GM18519 (cell line): ENCODE measurements at regions not wholly inside any gene's neighbourhood (a gene's known extent, or its start where the extent isn't known, plus 50 kb on each side); places are given as distances from the start of the nearest gene placed in this dataset.
"Not testable (repeated sequence)": the region's sequence is repeated elsewhere in the genome, so short reads cannot be mapped to it uniquely, and the experiment has no call there.

Source experiments
- ATAC-seq: cut with Tn5 transposase; IDR thresholded peaks from one replicate; pipeline ENCODE4 v1.9.1; 2021; ENCODE audit warnings: mild to moderate bottlenecking, moderate library complexity; ENCODE audit not compliant: unreplicated experiment, low FRiP score

DNA sequence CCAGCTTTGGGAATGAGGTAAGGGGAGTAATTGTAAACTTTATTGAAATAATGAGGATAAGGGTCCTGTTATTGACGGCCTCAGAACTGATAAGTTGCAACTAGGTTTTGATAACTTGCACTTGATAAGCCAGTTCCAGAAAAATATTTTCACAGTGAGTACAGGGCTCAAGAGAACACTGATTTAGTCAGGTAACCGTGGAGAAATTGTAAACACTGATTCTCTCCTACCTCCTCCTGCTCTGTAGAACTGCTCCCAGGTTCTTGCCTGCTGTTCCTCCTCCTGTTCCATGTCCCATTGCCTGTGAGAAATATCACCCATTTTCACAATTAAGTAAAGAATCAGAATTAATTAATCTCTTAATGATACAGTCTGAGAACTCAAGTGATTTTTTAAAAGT, 55.0 kb upstream of the CXXC4 start:
- no peak for ATAC-seq

DNA sequence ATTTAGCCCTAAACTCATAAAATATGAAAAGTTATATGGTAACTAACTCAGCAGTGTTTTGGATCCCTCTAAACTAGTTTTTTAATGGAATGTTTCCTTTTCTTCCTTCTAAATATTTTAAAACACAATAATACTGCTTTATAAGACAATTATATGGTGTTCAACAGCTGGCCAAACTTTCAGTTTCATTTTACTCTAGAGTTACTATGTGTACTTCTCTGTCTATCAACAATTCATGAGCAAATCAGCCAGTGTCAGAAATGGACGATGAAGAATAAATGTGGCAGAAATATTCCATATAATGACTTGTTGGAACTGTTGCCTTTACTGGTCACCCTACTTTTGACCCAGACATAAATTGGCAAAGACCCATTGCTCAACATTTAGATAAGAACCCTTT, 64.8 kb upstream of the CXXC4 start:
- no peak for ATAC-seq

DNA sequence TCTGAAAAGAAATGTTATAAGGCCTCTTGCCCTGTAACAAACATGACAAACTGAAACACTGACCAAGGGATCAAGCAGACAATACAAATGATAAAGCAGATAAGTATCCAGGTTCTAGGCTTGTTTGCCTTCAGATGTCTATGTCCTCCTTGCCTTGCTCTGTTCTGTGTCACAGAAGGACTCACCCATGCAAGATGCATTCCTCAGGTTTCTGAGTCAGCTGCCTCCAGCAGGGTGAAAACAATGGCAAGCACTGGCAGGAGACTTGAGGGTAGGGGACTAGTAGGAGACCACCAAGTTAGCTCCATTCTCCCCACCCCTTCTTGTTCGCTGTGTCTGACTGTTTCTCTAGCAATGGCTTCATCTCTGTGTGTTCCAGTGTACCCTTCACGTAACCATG, 76.6 kb upstream of the CXXC4 start:
- no peak for ATAC-seq

DNA sequence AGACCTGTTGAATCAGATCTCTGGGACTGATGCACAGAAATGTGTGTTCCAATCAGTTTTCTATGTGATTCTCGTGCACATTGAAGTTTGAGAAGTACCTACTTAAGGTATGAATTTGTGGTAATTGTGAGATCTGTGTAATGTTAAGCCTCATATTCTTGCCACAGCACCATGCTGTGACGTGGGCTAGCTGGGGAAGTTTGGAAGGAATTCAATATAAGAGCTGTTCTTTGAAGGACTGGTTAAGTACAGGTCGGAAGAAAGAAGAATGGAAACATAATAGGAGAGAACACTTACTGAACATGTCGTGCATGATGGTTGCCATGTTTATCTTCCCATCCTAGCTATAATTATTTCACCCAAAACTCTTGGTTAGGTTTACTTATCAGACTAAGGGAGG, 79.7 kb upstream of the CXXC4 start:
- ATAC-seq: no peak

DNA sequence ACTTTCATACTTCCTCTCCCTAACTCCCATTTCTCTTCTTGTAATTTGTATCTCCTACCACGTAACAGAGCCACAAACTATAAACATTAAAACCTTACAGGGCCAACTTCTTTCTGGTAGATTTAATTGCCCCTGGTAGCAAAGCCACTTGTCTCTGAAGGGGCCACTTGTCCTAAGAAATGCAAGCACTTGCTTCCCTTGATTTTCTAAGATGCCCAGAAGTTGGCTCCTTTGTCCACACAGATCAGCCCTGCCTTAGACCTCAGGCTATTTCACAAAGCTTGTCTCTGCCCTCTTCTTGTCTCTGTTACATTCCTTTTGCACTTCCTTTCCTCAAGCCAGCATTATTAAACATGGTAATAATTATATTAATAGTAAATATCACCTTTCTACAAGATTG, 80.6 kb upstream of the CXXC4 start:
- ATAC-seq: no peak

DNA sequence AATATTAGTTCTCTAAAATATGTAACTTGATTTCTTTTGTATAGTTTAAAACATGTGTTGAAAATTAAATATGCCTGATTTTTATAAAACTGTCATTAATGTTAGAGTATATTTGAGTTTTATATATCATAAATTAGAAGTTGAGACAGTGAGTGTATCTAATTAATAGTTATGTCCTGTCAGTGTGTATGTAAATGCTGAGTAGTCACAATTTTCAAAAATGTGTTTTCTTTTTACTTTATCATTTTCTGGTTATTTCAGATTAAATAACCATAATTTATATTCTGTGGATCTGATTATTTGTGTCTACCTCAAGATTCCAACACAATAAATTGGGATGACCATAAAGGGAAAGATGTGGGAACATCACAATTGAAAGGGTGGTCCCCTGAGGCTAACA, 82.7 kb upstream of the CXXC4 start:
- ATAC-seq: no peak

DNA sequence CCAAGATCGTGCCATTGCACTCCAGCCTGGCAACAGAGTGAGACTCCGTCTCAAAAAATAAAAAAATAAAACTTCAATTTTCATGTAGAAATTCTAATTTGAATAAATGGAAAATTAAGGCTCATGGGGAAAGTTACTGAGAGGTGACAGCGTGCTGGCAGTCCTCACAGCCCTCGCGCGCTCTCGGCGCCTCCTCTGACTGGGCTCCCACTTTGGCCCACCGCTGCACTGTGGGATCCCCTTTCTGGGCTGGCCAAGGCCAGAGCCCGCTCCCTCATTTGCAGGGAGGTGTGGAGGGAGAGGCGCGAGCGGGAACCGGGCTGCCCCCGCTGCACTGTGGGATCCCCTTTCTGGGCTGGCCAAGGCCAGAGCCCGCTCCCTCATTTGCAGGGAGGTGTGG, 86.8 kb upstream of the CXXC4 start:
- ATAC-seq: not testable (repeated sequence)

DNA sequence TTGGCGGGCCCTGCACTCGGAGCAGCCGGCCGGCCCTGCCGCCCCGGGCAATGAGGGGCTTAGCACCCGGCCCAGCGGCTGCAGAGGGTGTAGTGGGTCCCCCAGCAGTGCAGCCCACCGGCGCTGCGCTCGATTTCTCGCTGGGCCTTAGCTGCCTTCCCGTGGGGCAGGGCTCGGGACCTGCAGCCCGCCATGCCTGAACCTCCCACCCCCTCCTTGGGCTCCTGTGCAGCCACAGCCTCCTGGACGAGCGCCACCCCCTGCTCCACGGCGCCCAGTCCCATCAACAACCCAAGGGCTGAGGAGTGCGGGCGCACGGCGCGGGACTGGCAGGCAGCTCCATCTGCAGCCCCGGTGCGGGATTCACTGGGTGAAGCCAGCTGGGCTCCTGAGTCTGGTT, 87.4 kb upstream of the CXXC4 start:
- not testable (repeated sequence) for ATAC-seq

DNA sequence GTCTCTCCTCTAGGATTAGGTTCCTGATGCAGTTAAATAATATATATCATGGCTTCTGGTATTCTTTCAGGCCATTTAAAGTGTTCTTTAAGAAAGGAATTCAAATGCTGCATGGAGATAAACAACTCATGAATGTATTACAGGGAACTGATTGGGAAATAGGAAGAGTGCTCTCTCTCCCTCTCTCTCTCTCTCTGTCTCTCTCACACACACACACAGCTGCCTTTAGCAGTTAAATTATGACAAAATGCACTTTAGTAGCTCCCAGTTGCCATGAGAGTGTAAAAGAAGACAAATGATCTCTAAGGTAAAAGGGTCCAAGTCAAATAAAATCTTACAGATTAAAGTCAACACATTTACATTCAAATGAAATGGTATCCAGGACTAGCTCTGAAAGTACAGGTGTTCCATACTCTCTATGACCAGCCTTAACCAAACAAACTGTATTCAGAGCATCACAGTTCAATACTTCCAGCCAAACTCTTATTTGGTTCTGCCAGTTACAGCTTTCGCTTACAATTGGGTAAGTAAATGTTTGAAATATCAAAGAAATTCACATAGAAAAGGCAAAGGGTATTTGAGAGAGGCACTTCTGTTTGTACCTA, 94.7 kb upstream of the CXXC4 start:
- no peak for ATAC-seq

DNA sequence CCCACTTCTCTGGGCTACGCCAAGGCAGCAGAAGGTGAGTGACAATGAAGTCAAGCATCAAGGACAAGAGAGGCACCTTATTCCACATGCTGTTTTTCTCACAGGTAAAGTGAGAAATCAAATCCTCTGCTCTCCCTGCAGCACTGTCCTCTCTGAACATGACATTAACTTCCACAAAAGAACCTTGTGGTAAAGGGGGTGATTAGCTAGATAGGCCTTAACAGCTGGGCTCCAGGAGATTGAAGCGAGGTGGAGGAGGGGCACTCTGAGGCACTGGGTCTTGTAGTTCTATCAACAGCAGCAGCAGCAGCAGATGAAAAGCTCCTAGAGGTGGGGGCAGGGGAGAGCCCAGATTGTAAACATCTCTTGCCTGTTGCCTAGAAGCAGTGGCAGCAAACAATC, 96.8 kb upstream of the CXXC4 start:
- no peak for ATAC-seq

DNA sequence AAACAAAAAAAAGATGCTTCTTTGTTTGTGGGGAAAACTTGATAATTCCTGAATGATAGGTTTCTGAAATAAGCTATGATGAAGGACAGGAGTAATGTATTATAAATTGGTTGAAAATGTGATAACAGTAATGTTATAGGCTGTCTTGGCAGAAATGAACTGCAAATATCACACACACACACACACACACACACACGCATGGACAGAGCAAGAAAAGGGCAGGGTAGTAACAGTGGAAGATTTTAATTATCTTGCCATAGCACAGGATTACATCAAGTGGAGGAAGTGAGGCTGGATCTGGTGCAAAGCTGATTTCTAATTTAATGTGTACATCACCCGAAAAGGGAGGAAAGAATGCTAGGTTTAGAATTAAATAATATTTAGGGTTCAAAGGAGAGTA, 97.5 kb upstream of the CXXC4 start:
- no peak for ATAC-seq

DNA sequence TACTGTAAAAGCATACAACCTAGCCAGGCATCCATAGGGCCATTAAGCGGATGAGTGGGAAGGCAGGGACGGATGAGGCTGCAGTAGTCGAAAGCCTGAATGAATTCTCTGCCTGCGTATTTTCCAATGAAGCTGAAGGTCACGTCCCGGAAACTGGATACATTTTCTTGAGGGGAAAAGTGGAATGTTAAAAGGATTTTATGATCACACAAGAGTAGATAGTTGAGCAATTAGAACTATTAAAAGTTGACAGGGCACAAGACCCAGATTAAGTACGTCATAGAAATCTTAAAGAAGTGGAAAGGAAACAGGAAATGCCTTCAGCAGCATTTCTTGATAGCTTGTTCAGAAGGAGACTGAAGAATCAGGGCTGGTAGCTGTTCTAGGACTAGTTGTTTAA, 98.3 kb upstream of the CXXC4 start:
- no peak for ATAC-seq

DNA sequence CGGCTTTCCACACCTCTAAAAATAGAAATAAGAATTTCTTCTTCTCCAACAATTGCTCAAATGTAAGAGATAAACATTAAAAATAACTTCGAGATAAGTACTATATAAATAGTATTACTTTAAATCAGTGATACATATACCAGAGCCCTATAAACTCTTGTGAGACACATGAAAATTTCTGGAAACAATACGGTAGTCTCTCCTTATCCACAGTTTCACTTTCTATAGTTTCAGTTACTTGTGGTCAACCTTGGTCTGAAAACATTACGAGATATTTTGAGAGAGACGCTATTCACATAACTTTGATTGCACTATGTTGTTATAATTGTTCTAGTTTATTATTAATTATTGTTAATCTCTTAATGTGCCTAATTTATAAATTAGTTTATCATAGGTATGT, 101.5 kb upstream of the CXXC4 start:
- no peak for ATAC-seq

DNA sequence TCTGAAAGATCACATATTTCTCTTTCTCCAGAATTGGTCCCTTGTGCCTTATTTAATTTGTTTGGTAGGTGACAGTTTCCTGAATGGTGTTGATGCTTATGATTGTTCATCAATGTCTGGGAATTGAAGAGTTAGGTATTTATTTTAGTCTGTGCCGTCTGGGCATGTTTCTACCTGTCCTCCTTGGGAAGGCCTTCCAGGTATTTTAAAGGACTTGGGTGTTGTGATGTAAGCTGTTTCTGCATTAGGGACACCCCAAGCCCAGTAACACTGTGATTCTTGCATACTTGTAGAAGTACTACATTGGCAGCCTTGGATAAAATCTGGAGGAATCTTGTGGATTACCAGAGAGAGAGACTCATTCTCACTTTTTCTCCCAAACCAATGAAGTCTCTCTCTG, 120.8 kb upstream of the CXXC4 start:
- no peak for ATAC-seq

DNA sequence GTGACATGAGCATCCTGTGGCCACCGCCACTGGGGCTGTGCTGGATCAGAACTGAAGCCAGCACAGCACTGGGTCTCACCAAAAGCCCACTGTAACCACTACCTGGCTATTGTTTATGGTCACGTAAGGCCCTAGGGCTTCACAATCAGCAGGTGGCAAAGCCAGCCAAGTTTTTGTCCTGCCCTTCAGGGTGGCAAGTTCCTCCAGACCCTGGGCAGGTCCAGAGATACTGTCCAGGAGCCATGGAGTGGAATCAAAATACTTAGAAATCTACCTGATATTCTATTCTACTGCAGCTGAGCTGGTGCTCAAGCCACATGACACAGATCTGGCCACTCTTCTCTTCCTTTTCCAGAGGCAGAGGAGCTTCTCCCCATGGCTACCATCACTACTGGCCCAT, 121.2 kb upstream of the CXXC4 start:
- no peak for ATAC-seq

DNA sequence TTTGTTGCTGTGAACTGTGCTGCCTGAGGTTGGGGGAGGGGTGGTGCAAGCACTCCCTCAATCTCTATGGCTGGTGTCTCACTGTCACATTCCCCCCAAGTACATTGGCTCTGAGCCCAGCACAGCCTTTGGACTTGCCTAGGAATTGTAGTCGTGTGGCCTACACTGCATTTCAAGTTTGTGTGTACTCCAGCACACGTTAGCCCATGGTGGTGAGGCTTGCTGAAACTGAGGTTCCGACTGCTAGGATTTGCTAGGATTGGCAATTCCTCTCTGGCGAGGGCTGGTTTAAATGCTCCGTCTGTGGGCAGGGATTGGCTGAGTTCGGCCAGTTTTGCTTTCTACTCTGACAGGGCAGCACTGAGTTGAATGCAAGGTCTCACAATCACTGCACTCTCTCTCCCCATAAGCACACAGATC, 121.7 kb upstream of the CXXC4 start:
- no peak for ATAC-seq

DNA sequence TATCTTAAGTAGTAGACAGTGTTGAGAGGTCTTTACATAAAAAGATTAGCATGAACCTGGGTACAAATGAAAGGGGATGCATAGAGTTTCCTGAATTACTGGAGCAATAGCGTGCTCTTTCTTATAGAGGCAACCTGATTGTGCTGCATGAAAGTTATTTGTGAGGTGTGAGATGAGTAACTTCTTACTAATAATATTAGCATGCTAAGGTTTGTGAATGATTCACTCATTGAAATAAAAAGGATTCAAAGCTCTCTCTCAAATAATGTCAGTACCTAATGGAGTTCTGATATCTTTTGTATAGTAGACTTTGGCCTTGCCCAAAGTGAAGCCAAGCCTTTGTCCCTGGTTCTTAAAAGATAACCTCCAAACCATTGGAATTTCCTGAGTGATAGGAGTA, 131.0 kb upstream of the CXXC4 start:
- no peak for ATAC-seq

DNA sequence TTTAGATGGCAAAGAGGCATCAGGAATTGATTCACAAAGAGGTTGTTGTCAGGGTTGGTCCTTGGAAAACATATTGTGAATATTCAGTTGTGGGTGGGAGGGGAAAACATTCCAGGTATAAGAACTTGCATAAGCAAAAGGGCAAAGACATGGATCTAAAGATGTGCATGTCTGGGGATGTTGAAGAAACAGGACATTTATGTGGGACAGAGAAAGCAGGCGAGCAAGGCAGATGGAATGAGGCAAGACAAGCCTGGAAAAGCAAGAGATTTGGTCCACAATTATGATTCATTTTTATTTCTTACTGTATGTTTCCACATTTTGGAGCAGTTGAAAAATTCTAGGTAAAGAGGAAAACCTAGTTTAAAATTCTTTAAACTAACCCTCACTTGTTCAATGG, 134.9 kb upstream of the CXXC4 start:
- no peak for ATAC-seq

DNA sequence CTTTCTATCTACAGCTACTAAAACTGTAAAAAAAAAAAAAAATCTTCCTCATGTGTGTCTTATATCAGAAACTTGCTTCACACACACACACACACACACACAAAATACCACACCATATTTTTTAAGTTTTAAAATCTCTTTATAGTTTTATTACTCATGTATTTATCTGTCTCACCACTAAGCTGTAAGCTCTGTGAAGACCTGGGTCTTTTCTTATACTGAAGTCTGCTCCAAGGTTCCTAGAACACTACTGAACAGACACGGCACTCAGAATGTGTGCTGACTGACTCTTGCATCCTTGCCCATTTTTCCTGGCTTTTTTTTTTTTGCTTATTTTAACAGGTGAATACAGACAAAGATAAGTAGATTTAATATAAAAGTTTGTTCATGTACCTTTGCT, 135.6 kb upstream of the CXXC4 start:
- no peak for ATAC-seq

DNA sequence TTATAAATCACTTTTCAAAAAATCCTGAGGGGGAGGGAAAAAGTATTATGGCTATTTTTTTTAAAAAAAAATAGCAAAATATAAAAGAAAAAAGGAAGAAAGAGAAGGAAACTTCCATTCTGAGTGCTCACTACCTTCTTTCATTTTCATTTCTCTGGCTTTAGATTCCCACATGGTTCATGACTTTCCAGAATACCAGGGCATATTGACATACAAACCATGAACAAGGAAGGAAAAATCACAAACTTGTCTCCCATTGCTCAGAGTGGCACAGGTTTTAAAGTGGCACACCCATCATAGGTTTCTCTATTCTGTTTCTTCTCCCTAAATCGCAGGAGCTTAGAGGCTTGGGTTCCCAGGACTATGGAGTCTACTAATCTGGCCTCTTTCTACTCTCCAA, 136.3 kb upstream of the CXXC4 start:
- ATAC-seq: no peak

DNA sequence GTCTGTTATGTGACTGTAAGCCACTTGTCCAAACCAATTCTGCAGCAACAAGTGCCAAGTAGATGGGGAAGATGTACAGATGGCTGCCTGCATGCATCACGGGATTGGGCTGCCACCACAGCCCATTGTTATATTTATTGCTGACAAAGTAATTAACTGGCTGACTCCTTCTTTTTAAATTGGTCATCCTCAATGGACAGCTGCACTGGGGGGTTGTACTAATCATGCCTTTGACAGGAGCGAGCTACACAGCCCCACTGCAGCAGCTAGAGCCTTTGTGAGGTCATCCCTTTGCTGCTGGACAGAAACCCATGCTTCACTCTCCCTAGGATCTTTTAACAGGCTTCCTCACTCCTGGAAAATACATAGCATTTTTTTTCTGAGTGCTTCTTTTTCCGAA, 146.7 kb upstream of the CXXC4 start:
- no peak for ATAC-seq

DNA sequence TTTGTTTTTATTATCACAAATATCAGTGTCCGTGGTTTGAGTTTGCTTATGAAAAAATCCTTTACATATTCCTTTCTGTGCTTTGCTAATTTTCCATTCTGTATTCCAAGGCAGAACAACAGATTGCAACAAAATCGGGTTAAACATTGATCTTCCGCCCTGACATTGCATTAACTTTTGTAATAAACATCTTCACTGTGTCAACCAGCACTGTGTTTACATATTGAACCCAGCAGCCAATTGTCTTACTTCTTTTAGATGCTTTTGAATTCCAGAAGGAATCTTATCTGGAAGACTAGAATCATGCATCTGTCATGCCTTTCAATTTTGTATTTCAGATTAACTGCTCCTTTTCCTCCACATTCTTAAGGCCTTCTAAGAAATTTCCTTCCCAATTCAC, 147.8 kb upstream of the CXXC4 start:
- no peak for ATAC-seq

DNA sequence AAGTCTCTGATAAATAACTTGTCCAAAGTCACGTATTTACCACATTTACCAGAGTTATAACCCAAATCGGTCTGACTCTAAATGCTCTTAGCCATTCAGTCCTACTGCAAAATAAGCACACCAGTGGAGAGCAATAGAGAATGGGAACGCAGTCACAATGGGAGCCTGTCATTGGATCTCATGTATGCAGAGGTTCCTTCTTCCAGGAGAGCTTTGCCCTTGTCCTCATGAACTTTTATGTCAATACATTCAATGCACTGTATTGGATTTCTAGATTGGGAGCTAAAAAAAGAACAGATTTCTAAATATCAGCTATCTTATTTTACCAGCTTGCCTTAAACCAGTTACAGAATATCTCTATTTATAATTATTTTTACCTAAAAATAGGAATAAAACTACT, 149.1 kb upstream of the CXXC4 start:
- no peak for ATAC-seq
